ENCODE measurements at regions not wholly inside any gene's neighbourhood (a gene's known extent, or its start where the extent isn't known, plus 50 kb on each side); places are given as distances from the start of the nearest gene placed in this dataset.

DNA sequence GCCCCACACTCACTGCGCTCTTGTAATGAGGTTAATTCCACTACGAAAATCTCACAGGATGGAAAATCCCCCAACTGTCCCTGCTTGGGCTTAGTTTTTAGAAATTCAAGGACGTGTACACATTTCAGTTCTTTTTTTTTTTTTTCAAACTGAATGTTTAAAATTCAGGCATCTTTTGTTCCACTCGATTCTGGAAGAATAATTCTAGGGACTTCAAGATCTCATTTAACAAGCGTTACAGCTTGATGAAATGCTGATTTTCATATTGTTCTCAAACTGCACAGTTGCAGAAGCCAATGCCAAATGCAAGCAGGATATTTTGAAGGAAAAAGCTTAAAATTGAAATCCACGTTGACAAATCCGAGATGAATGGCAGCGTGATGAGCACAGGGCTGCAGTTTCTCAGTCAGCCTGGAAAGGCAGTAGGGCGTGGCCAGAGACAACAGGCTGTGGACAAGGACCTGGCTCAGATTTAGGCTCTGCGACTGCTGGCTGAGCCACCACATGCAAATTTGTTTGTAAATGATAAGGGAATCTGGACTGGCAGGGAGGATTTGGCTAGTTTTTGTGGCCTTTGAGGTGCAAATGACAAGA, 128.1 kb upstream of the MYCN start:
- no peak for DNase-seq (ENCODE audit: extremely low spot score)
- Histone ChIP-seq H3K36me3 (no peaks in the 10 kb centered on the region), H3K4me3 (no peak overlapping the region), H3K27ac (replicated peaks in 1 of 4) (no peak overlapping the region), H3K27me3 (no peaks in the 10 kb centered on the region), H3K4me1 (peaks cover 0 to 13% (median 8%) of the 10 kb centered on the region in 4 donors), H3K9me3 (no peaks in the 10 kb centered on the region)
- TF ChIP-seq EP300 (IDR thresholded peaks at IDR 0.05) = no peak
- no peak for TF ChIP-seq POLR2A (IDR thresholded peaks at IDR 0.05; ENCODE audit: low read depth)
- TF ChIP-seq POLR2AphosphoS5 (IDR thresholded peaks at IDR 0.05) = no peak
- TF ChIP-seq, protein P1, sequence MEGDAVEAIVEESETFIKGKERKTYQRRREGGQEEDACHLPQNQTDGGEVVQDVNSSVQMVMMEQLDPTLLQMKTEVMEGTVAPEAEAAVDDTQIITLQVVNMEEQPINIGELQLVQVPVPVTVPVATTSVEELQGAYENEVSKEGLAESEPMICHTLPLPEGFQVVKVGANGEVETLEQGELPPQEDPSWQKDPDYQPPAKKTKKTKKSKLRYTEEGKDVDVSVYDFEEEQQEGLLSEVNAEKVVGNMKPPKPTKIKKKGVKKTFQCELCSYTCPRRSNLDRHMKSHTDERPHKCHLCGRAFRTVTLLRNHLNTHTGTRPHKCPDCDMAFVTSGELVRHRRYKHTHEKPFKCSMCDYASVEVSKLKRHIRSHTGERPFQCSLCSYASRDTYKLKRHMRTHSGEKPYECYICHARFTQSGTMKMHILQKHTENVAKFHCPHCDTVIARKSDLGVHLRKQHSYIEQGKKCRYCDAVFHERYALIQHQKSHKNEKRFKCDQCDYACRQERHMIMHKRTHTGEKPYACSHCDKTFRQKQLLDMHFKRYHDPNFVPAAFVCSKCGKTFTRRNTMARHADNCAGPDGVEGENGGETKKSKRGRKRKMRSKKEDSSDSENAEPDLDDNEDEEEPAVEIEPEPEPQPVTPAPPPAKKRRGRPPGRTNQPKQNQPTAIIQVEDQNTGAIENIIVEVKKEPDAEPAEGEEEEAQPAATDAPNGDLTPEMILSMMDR (IDR thresholded peaks at IDR 0.05) = no peak
- intact Hi-C loops (cut with DNase I) = no loop called here
- 74% methylated on average over 10 of the region's 10 CpGs for WGBS

DNA sequence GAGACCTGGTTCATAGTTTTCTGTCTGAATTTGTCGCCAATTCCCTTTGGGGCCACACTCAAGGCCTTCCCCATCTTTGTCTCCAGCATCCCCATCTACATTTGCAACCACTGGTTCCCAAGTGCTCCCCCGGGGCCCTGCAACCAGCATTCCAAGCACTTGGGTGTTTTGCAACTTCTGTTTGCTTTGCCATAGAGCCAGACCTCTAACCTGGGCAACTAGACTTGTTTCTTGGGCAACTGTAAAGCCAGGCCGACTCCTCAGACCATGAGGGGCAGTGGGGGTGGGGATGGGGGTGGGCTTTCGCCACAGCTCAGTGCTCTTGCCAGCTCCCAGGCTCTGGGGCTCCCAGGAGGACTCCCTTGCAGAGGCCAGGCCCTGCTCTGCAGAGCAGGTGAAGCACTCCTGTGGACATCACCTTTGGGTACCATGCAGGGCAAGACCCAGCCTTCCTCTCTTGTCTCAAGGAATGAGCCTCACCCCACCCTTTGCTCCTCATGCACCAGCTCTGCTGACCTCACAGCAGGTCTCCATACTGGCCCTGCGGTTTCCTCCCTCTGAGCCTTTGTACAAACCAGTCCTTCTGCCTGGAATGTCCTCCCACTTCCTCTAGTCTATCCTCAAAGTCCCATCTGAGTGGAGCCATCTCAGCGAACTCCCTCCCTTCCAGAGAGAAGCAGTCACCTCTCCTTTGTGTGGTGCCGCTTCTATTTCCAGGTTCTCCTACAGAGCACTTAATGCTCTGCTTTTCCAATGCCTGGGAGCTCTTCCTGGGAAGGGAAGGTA, 126.7 kb upstream of the MYCN start:
- intact Hi-C loops (cut with DNase I) = no loop called here
- H3K27me3 ChIP-seq = no peaks in the 10 kb centered on the region
- peaks cover 0 to 13% (median 8%) of the 10 kb centered on the region in 4 donors for H3K4me1 ChIP-seq
- TF ChIP-seq POLR2A (IDR thresholded peaks at IDR 0.05; ENCODE audit: low read depth) (no peak), POLR2AphosphoS5 (IDR thresholded peaks at IDR 0.05) (no peak), EP300 (IDR thresholded peaks at IDR 0.05) (no peak)
- TF ChIP-seq, protein P1 (IDR thresholded peaks at IDR 0.05) = no peak
- 84% methylated on average over 7 of the region's 7 CpGs for WGBS
- H3K4me3 ChIP-seq = no peak overlapping the region
- H3K27ac ChIP-seq (replicated peaks in 1 of 4) = no peak overlapping the region
- DNase-seq (ENCODE audit: extremely low spot score) = no peak
- no peaks in the 10 kb centered on the region for H3K9me3 ChIP-seq
- H3K36me3 ChIP-seq = no peaks in the 10 kb centered on the region

DNA sequence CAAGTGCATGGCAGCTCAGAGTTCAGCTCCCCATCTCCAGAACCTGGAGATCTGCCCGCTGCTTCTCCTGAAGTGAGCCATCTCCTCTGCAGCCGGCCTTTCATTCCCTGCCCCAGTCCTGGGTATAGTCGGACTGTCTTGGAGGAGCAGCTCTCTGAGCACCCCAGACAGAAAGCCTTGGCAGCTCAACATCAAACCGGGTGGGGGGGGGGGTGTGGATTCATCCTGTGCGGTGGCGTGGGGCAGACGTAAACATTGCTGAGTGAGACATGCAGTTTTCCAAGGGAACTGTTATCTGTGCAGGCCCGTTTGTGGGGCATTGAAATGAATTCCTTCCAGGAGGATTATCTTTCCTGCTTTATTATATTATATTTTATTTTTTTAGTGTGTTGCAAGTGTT, 125.9 kb upstream of the MYCN start:
- Histone ChIP-seq H3K4me1 (peaks cover 0 to 17% (median 8%) of the 10 kb centered on the region in 4 donors), H3K4me3 (no peak overlapping the region), H3K27me3 (no peaks in the 10 kb centered on the region), H3K9me3 (no peaks in the 10 kb centered on the region), H3K27ac (replicated peaks in 1 of 4) (no peak overlapping the region), H3K36me3 (no peaks in the 10 kb centered on the region)
- intact Hi-C loops (cut with DNase I) = no loop called here
- no peak for DNase-seq (ENCODE audit: extremely low spot score)
- TF ChIP-seq POLR2A (IDR thresholded peaks at IDR 0.05; ENCODE audit: low read depth) (no peak), POLR2AphosphoS5 (IDR thresholded peaks at IDR 0.05) (no peak), EP300 (IDR thresholded peaks at IDR 0.05) (no peak)
- TF ChIP-seq, protein P1 (IDR thresholded peaks at IDR 0.05) = no peak
- WGBS = 56% methylated on average over 8 of the region's 8 CpGs

DNA sequence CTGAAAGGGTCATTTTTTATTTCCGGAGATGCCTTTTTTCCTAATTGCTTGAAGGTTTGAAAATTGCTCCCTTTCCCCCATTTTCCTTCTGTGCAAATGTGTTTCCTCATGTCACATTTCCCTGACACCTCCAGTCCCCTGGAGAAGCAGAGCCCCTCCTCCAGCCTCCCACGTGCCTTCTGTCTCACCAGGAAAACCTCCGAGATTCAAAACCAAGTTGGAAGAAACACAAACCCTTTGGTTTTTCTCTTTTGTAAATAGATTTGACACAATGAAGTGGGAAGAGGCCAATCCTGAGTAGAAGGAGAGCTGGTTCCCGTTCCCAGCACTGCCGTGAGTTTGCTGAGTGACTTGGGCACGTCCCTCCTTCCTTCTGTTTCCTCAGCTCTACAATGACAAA, 125.4 kb upstream of the MYCN start:
- Histone ChIP-seq H3K36me3 (no peaks in the 10 kb centered on the region), H3K4me1 (peaks cover 0 to 22% (median 8%) of the 10 kb centered on the region in 4 donors), H3K27ac (replicated peaks in 1 of 4) (no peak overlapping the region), H3K4me3 (no peak overlapping the region), H3K9me3 (no peaks in the 10 kb centered on the region), H3K27me3 (no peaks in the 10 kb centered on the region)
- no peak for DNase-seq (ENCODE audit: extremely low spot score)
- 38% methylated on average over 6 of the region's 6 CpGs for WGBS
- intact Hi-C loops (cut with DNase I) = no loop called here
- no peak for TF ChIP-seq POLR2A (IDR thresholded peaks at IDR 0.05; ENCODE audit: low read depth)
- no peak for TF ChIP-seq POLR2AphosphoS5 (IDR thresholded peaks at IDR 0.05)

DNA sequence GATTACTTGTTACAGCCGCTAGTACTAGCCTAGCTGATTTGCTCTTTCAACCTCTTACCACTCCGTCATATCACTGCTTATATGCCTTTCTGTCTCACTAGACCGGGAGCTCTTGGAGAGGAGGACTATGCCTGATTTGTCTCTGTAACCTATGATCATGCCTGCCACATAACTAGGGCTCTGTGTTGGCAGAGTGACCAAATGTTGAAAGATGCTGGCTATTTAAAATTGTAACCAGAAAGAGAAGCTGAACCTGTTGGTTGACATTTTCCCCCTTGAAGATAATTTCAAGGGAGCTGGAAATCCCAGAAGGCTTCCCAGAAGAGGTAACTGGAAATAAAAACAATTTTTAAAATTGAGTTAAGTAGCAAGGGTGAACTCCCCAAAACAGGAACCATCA, 124.1 kb upstream of the MYCN start:
- Histone ChIP-seq H3K4me3 (no peak overlapping the region), H3K36me3 (no peaks in the 10 kb centered on the region), H3K27ac (replicated peaks in 1 of 4) (no peak overlapping the region), H3K27me3 (no peaks in the 10 kb centered on the region), H3K9me3 (no peaks in the 10 kb centered on the region), H3K4me1 (peaks cover 0 to 22% (median 8%) of the 10 kb centered on the region in 4 donors)
- WGBS = 88% methylated on average over 3 of the region's 3 CpGs
- intact Hi-C loops (cut with DNase I) = no loop called here
- no peak for DNase-seq (ENCODE audit: extremely low spot score)
- no peak for TF ChIP-seq EP300 (IDR thresholded peaks at IDR 0.05)
- no peak for TF ChIP-seq POLR2A (IDR thresholded peaks at IDR 0.05; ENCODE audit: low read depth)
- no peak for TF ChIP-seq POLR2AphosphoS5 (IDR thresholded peaks at IDR 0.05)
- TF ChIP-seq, protein P1 (IDR thresholded peaks at IDR 0.05) = no peak

Data from esophagus muscularis mucosa (tissue), 4 donors.